Tongue (tissue), 1 donor: ENCODE measurements at regions not wholly inside any gene's neighbourhood (a gene's known extent, or its start where the extent isn't known, plus 50 kb on each side); places are given as distances from the start of the nearest gene placed in this dataset.
"Not testable (repeated sequence)": the region's sequence is repeated elsewhere in the genome, so short reads cannot be mapped to it uniquely, and the experiment has no call there.

Source experiments
- DNase-seq: peaks from one replicate; pipeline ENCODE4 v3.0.0-alpha.2; 2015

DNA sequence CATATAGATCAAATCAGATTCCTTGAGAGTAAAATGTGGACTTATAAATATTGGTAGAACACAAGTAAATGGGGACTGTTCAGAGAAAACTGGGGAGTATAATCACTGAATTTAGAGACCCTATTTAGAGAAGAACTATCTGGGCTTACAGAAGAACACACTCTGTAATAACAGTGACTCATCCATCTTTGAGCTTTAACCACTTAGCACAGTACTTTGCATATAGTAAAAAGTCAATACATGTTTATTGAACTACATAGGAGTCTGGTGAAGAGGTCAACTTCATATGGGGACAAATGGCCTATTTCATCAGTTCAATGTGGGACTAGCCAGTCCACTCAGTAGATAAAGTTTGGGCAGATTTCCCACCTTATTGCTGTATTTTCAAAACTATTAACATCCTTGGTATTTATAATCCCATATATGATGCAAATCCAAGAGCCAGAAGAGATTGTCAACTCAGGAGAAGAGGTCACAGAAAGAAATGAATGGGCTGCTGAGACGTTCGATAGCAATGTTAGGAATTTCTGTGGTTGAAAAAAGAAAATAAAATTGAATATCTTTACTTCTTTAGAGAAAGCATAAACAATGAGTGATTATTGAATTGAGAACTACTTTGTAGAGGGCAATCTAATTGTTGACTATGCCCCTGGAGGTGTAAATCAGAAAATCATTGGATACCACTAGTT lies 119.3 kb upstream of the CACNA2D1 start:
- no peak for DNase-seq

DNA sequence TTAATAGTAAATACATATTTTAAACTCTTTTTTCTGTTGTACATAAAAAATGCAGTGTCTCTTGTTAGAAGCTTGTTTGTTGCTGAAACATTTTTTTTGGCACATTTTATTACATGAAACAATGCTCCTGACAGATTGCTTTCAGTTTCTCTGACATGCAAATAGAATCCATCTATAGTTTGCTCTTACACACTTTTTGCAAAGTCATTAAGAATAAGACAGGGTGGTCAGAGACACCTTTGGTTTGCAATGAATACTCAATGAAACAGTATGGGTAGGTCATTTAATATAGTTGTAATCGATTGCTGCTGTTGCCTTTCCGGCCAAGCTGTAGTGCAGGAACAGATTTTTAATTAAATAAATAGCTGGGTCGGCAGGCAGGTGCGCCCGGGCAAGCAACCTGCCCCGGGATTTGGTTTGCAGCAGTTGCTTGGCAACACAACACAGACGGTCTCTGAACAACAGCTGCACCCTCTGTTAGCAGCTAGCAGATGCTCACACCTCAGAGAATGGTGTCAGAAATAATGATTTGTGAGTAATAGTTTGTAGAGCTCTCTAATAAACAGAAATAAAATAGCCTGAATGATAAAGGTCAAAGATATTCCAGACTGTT lies 115.7 kb upstream of the CACNA2D1 start:
- DNase-seq = peak; percentile 85

DNA sequence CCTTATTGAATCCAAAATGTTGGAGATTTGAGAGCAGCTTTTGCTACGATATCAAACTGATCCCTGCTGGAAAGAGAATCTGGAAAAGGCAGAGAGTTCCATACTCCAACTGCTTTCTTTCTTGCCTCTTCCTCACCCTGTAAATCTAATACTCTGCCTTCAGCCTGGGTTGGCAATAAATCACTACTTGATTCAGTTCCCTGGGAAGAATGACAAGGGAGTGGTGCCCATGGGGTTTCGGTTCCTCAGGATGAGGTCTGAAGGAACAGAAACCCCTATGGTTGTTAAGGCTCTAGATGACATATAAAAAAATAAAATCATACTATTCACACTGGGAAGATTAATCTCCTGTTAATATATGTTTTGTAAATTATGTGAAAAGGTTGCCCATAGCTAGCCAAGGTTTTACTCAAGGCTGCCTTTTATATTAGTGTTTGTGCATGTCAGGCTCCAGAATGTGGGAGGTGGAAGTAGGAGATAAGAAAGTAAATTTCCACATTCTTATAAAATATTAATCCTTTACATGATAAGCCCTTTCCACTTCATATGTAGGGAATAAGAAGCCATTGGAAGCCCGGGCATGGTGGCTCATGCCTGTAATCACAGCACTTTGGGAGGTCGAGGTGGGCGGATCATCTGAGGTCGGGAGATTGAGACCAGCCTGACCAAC lies 106.2 kb upstream of the CACNA2D1 start:
- no peak for DNase-seq

DNA sequence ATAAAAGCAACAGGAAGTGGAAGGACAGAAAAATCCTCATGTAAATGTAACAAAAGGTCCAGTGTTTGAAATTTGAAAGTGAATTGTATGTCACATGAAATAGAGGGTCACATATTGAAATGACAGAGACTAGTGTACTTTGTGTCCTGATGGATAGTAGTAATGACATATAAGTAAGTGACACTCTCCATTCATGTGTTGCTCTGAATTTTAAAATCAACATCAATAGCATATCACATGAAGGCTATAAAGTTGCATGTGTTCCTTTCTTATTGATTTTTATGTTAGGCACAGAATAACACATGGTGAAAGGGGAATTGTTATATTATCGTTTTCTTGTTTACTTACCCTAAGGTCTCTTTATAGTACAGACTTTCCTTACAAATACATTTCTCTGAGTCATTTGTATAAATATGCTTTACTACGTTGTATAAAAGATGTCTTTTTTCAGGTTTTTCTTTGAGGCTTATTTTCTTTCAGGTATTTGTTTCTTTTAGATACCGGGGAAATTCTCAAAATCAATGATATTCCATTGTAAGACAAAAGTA lies 104.6 kb upstream of the CACNA2D1 start:
- no peak for DNase-seq

DNA sequence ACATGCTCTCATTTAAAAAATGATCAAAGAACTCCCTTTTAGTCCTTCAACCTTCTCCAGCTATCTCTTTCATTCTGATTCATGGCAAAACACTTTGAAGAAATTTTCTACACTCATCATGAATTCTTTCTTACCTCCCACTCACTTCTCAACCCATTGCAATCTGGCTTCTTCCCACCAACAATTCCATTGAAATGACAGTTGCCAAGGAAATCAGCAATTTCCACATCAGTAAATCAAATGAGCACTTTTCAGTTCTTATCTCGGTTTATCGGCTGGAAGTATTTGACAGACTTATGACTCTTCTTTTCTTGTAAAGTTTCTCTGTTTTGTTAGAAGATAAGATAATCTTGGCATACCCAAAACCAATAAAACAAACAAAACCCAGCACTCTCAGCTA lies 99.1 kb upstream of the CACNA2D1 start:
- DNase-seq = no peak

DNA sequence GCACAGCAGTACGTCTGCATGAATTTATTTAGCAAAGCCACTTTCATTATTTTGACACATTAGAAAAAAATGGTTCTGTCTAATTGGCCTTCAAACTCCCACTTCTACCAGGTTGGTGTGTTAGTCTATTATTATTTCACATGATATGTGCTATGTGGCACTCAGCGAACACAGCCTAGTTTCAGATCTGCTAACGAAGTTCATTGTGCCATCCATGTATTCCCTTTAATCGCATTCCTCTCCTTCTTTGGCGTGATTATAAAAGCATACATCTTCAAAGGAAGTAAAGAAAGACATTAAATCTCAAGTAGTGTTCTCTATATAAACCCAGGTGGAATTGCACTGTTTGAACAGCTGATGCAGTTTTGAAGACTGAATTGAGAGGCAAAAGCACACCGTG lies 96.4 kb upstream of the CACNA2D1 start:
- DNase-seq = no peak

DNA sequence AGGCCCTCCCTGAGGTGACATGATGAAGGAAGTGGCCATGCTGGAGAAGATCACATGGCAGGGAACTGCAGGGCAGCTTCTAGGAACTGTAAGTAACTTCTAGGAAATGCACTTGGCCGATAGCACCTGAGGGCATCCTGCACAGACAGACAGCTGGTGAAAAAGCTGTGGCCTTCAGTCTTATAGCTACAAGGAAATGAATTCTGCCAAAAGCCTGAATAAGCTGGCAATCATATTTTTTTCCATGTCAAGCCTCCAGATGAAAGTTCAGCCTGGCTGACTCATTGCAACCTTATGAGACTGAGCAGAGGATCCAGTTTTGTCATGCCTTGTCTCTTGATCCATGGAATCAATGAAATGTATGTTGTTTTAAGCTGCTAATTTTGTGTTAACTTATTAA lies 91.1 kb upstream of the CACNA2D1 start:
- DNase-seq = no peak

DNA sequence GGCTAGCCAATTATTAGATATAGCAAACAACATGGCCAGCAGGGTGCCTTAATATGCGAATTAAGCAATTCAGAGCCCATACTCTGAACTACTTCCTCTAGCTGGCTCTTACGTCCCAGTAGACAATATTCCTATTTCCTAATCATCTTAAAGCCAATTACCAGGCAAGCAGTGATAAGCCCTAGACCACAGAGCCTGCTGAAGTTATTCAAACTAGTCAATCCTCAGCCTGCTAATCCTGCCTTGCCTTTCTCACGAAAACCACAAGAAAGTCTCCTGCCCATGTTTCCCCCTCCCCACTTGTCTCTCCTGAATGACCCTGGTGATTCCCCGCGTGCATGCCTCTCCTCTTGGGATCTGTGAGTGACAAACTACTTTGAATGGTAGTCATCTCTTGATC lies 86.8 kb upstream of the CACNA2D1 start:
- DNase-seq = no peak

DNA sequence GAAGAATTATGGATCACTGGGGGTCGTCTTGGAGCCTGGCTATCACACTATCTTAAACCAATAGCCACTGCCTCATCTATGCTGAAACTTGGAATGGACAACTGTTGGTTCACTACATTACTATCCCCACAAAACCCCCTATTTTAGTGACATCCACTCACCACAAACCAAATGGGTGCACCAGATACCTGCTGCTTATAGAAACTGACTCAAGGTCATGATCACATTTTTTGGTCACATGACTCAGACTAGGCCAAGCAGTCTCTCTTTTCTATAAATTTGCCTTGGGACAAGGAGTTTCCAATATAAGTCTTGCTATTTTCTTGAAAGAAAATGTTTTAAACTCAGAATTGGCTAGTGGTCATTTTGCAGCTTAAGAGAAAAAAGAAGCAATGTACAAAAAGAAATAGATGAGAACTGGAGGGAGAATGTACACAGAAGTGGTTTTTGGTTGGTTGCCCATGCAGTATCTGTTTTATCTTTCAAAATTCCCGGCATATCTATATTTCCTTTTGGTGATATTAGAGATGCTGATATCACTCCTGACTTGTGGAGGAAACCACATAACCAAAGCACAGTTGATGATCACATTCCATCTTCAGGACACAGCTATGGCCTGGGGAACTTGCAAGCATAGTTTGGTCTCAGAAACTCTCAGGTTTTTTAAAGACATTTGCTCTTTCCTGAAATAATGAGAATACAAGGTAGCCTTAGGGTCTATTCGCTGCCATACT lies 85.2 kb upstream of the CACNA2D1 start:
- DNase-seq = no peak

DNA sequence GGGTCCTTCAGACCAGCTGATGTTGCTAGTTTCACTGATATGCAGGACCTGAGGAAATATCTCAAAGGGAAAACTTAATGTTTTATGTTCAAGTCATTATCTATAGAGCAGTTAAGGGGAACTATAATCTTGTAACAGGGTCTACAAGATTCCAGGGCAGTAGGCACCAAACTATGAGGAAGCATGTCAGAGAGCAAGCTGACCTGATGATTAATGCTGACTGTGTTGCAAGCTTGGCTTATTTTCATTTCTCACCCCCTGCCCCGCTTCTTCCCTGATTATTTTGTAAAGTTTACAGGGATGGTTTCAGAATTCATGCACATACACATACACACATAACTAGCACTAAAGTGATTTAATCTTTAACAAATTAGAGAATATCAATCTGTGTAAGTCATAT lies 84.3 kb upstream of the CACNA2D1 start:
- DNase-seq = no peak

DNA sequence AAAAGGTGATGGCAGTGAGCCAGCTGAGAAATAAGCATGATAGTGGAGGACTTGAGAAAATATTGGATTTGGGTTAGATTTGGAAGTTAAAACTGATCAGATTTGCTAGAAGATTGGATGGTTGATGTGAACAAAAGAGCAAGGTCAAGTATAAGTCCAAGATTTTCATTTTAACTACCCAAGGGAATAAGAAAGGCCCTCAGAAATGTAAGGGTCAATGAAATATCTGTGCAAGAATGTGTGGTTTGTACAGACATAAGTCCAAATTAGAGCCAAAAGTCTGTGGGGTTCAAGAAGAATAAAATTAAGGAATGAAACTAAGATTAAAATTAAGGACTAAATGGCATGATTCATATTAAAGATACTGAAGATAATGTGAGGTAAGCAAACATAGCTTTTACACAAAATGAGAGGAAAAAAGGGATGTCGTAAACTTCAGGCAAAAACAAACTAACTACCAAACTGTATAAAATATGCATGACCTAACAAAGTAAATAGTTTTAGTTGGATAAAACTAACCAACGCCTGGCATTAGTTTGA lies 78.4 kb upstream of the CACNA2D1 start:
- no peak for DNase-seq

DNA sequence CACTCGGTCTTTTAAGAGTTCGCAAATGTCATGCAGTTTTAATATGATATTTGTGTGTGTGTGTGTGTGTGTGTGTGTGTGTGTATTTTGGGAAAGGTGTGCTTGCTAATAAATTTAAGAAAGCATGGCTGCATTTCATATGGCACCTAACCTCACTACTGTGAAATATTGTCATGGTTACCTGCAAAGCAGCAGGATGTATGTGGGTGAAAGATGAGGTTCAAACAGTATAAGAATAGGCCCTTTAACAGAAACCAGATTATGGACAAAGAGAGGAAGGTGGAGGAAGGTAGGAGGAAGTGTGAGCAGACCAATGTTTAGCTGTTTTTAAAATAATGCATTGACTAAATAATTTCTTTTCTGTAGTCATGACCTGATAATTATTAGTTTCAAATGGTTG lies 73.5 kb upstream of the CACNA2D1 start:
- no peak for DNase-seq

DNA sequence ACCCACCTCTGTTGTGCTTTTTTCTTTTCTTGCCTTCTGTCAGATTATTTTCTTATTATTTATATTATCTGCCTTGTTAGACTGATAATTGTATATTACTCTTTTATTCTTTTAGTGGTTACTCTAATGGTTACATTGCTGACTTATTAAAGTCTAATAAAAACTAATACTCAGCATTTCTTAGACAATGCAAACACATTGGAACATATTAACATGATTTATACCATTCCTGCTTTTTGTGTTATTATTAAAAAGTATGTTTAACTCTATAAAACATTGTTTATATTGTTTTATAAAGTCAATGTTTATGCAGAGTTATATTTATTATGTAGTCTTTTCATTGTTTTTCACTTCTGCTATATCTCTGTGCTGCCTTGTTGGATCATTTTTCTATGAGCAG lies 68.0 kb upstream of the CACNA2D1 start:
- no peak for DNase-seq

DNA sequence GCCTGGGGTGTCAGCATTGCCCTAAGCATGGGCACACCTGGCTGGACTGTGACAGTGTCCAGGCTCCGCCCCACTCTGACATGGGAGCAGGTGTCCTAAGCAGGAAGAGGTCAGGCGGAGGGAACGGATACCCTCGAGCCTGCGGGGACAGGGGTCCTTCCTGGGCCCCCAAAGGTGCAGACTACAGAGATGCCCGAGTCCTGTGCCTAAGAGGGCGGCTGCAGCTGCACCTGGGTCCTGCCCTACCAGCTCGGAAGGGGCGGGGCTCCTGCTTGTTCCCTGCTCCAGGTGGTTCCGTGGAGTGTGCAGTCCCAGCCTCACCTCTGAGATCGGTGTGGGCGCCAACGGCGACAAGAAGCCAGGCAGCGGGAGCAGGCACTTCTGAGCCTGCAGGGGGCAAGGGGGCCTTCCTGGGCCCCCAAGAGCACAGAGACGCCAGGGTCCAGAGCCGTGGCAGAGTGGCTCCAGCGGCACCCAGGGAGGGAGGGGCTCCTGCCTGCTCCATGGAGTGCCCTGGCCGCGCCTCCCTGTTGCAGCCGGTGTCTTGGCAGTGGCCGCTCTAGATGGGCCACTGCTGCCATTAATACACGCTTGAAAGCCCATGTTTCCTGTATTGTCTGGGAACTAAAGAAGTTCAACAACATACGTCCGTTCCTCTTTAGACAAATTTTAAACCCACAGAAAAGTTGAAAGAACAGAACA lies 64.5 kb upstream of the CACNA2D1 start:
- no peak for DNase-seq

DNA sequence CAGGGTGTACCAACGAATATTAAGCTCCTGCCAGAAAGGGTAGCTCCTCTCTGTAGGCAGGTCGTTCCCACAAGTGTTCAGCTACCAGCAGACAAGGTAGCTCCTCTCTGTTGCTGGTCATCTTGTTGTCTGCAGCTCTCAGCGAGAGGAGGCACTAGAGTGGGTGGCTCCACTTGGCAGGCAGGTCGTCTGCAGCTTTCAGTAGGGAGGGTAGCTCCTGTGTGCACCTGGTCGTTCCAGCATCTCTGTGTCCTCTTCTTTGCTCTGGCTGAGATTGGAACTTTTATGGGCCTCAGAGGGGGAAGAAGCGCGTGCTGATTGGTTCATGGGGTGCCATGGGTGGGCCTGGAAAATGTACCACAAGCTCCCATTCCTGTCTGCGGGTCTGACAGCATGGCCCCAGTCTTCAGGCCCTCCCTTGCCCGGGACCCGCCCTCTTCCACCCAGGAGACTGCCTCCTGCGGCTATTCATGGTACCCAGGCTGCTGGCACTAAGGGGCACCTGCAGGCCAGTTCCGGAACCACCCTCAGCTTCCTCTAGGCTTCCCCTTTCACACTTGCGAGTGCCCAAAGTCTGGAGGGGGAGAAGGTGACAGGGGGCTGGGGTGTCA lies 63.9 kb upstream of the CACNA2D1 start:
- no peak for DNase-seq

DNA sequence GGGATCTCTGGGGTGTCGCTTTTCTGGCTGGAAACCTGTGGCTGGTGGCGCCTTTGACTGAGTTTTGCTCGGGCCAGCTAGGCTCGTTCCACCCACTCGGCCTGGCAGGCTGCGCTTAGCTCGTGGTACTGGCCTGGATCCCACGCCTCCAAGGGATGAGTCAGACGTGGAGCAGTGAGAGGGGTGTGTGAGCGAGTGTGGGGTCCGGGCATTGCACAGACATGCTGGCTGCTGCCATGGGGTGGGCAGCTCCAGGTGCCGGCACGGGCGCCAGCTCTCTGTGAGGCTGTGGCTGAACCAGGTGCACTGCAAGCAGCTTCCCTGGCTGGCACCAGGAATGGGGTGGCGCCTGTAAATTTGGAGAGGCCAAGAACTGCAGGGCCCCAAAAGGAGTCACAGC lies 63.1 kb upstream of the CACNA2D1 start:
- no peak for DNase-seq

DNA sequence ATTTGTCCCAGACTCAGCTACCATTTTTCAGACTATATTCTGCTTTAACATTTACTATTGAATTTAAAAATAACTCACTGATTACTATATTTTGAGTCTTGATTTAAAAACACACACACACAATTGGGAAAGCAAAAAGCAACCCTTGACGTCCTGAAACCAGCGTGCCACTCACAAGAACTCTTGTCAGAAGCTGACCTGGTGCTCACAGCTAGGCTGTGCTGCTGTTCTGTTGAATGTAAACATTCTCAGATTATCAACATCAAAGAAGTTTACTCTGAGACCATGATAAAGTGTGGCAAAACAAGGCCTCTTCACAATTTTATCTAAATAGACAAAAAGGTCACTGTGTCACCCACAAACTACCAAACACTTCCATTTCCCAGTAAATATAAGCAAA lies 62.6 kb upstream of the CACNA2D1 start:
- no peak for DNase-seq

DNA sequence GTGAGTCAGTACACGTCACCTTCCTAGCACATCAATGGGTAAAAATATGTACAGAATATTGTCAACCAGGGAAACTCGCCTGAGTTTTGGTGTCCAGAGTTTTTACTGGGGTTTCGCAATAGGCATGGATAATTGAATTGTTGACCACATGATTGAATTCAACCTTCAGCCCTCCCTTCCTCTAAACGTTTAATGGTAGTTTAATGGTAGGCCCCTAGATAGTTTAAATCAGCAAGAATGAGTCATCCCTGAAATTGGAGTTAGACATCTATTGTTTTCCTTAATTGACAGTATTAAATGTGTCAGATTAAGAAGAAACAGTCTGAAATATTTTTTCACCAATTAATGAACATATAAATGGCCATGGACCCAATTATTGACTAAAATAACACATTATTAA lies 57.8 kb upstream of the CACNA2D1 start:
- DNase-seq = no peak

DNA sequence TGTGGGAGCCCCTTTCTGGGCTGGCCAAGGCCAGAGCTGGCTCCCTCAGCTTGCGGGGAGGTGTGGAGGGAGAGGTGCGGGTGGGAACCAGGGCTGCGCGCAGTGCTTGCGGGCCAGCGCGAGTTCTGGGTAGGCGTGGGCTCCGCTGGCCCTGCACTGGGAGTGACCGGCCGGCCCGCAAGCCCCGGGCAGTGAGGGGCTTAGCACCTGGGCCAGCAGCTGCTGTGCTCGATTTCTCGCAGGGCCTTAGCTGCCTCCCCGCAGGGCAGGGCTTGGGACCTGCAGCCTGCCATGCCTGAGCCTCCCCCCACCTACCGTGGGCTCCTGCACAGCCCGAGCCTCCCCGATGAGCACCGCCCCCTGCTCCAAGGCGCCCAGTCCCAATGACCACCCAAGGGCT lies 56.0 kb upstream of the CACNA2D1 start:
- not testable (repeated sequence) for DNase-seq

DNA sequence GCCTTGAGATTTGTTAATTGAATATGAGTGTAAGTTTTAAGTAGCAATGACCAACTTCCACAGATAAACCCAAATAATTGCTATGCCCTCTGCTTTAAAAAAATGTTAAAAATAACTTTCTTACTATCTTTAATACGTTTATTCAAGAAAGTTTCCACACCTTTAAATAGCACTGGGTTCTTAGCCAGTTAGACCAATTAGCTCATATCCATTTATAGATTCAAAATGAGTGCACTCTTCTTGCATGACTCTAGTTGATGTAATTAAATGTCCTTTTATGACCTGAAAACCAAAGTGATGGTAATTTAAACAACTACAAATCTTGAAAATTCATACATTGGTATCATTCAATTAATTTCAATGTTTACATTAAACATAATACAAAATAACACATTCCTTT lies 50.8 kb upstream of the CACNA2D1 start:
- DNase-seq = peak; percentile 15
